Adrenal gland (tissue), 5 donors: ENCODE measurements at regions not wholly inside any gene's neighbourhood (a gene's known extent, or its start where the extent isn't known, plus 50 kb on each side); places are given as distances from the start of the nearest gene placed in this dataset.

Source experiments
- POLR2A ChIP-seq, 2 donors: fragments of 450-650 bp; IDR thresholded peaks; one replicate each; pipeline ENCODE4 v1.6.1; 2017; ENCODE audit warnings: antibody characterized with exemption in 2 of 2, mild to moderate bottlenecking in 2 of 2, moderate library complexity in 1 of 2
- TF ChIP-seq, protein P1 (sequence below), 6 experiments: fragments of 450-650 bp in 4 of 6; fragments of 200-600 bp in 2 of 6; sonication (generic) in 1 of 6; IDR thresholded peaks; 1 replicate in 5 of 6; 2 replicates in 1 of 6; pipeline versions ENCODE4 v1.5.1 to v1.8.0; 2016 to 2021; ENCODE audit warnings: antibody characterized with exemption in 6 of 6, mild to moderate bottlenecking in 2 of 6, moderate library complexity in 1 of 6
- donor health status: DM: no; HTN: no; CAD: no.

DNA sequence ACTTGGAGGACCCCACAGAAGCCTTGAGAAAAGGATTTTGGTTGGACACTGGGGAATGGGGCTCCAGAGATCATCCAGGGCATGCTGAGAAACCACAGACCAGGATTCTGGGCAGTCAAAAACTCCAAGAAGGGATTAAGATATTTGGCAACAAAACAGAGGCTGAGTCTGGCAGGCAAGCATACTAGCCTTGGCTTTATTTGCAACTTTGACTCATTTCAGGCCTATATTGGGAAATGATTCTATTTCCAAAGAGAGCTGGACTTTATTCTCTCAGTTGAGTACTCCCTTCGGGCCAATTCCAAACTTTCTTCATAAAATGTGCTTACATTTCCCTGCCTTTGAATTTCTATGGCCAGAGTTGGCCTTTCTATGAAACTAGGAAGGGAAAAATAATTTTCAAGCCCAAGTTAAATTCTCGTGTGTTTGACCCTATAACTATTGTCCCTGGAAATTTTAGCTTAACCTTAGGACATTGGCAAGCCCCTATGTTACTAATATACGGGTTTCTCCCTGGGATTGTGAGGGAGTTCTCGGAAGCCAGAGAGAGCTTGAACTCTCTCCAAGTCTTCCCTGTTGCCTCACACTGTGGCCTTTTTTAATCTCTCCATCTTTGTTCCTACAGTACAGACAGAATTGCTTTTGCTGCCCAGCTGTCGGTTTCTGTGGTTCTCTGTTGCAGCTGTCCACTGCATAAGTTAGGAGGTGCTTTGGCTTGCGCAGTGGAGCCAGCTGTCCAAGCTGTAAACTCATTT lies 112.6 kb upstream of the FAM9A start:
- TF ChIP-seq, protein P1, sequence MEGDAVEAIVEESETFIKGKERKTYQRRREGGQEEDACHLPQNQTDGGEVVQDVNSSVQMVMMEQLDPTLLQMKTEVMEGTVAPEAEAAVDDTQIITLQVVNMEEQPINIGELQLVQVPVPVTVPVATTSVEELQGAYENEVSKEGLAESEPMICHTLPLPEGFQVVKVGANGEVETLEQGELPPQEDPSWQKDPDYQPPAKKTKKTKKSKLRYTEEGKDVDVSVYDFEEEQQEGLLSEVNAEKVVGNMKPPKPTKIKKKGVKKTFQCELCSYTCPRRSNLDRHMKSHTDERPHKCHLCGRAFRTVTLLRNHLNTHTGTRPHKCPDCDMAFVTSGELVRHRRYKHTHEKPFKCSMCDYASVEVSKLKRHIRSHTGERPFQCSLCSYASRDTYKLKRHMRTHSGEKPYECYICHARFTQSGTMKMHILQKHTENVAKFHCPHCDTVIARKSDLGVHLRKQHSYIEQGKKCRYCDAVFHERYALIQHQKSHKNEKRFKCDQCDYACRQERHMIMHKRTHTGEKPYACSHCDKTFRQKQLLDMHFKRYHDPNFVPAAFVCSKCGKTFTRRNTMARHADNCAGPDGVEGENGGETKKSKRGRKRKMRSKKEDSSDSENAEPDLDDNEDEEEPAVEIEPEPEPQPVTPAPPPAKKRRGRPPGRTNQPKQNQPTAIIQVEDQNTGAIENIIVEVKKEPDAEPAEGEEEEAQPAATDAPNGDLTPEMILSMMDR (IDR thresholded peaks at IDR 0.05) = no peak
- no peak for TF ChIP-seq POLR2A (IDR thresholded peaks at IDR 0.05)
